ENCODE measurements at regions not wholly inside any gene's neighbourhood (a gene's known extent, or its start where the extent isn't known, plus 50 kb on each side); places are given as distances from the start of the nearest gene placed in this dataset.

- Histone ChIP-seq H3K4me3 (ENCODE audit: low read length) (no peak overlapping the region), H3K4me1 (ENCODE audit: control insufficient read depth, insufficient read depth, low read length) (no peaks in the 10 kb centered on the region), H3K27ac (ENCODE audit: low read depth, low read length) (no peak overlapping the region), H3K9ac (ENCODE audit: low read length) (no peak overlapping the region), H3K36me3 (ENCODE audit: control insufficient read depth, insufficient read depth, low read length) (peaks cover 4% of the 10 kb centered on the region), H3K27me3 (ENCODE audit: control insufficient read depth, insufficient read depth, low read length) (no peaks in the 10 kb centered on the region)
These were observed 156.1 kb downstream of the SEC14L1 start for GRCh38 chr17:77296769-77297409.

- Histone ChIP-seq H3K36me3 (ENCODE audit: control insufficient read depth, insufficient read depth, low read length) (peaks cover 4% of the 10 kb centered on the region), H3K27me3 (ENCODE audit: control insufficient read depth, insufficient read depth, low read length) (no peaks in the 10 kb centered on the region), H3K4me1 (ENCODE audit: control insufficient read depth, insufficient read depth, low read length) (no peaks in the 10 kb centered on the region), H3K4me3 (ENCODE audit: low read length) (no peak overlapping the region), H3K27ac (ENCODE audit: low read depth, low read length) (no peak overlapping the region), H3K9ac (ENCODE audit: low read length) (no peak overlapping the region)
These were observed 157.2 kb downstream of the SEC14L1 start for GRCh38 chr17:77297693-77298666.

- Histone ChIP-seq H3K9ac (ENCODE audit: low read length) (no peak overlapping the region), H3K27me3 (ENCODE audit: control insufficient read depth, insufficient read depth, low read length) (no peaks in the 10 kb centered on the region), H3K36me3 (ENCODE audit: control insufficient read depth, insufficient read depth, low read length) (peaks cover 4% of the 10 kb centered on the region), H3K4me3 (ENCODE audit: low read length) (no peak overlapping the region), H3K27ac (ENCODE audit: low read depth, low read length) (no peak overlapping the region), H3K4me1 (ENCODE audit: control insufficient read depth, insufficient read depth, low read length) (no peaks in the 10 kb centered on the region)
These were observed 158.0 kb downstream of the SEC14L1 start for GRCh38 chr17:77298811-77299210.

- Histone ChIP-seq H3K4me1 (ENCODE audit: control insufficient read depth, insufficient read depth, low read length) (no peaks in the 10 kb centered on the region), H3K9ac (ENCODE audit: low read length) (no peak overlapping the region), H3K27ac (ENCODE audit: low read depth, low read length) (no peak overlapping the region), H3K4me3 (ENCODE audit: low read length) (no peak overlapping the region), H3K36me3 (ENCODE audit: control insufficient read depth, insufficient read depth, low read length) (peaks cover 4% of the 10 kb centered on the region), H3K27me3 (ENCODE audit: control insufficient read depth, insufficient read depth, low read length) (no peaks in the 10 kb centered on the region)
These were observed 158.7 kb downstream of the SEC14L1 start for GRCh38 chr17:77299256-77300015.

- H3K9ac ChIP-seq (ENCODE audit: low read length), result no peak overlapping the region
- peaks cover 4% of the 10 kb centered on the region for H3K36me3 ChIP-seq (ENCODE audit: control insufficient read depth, insufficient read depth, low read length)
- H3K27ac ChIP-seq (ENCODE audit: low read depth, low read length), result no peak overlapping the region
These were observed 159.4 kb downstream of the SEC14L1 start for GRCh38 chr17:77300016-77300686.

GRCh38 chr17:77301694-77302266 lies 161.0 kb downstream of the SEC14L1 start:
- Histone ChIP-seq H3K9ac (ENCODE audit: low read length) (no peak overlapping the region), H3K4me1 (ENCODE audit: control insufficient read depth, insufficient read depth, low read length) (no peaks in the 10 kb centered on the region), H3K36me3 (ENCODE audit: control insufficient read depth, insufficient read depth, low read length) (no peaks in the 10 kb centered on the region), H3K4me3 (ENCODE audit: low read length) (no peak overlapping the region), H3K27me3 (ENCODE audit: control insufficient read depth, insufficient read depth, low read length) (no peaks in the 10 kb centered on the region), H3K27ac (ENCODE audit: low read depth, low read length) (no peak overlapping the region)

More at GRCh38 chr17:77300016-77300686, 159.4 kb downstream of the SEC14L1 start:
- Histone ChIP-seq H3K4me3 (ENCODE audit: low read length) (no peak overlapping the region), H3K4me1 (ENCODE audit: control insufficient read depth, insufficient read depth, low read length) (no peaks in the 10 kb centered on the region), H3K27me3 (ENCODE audit: control insufficient read depth, insufficient read depth, low read length) (no peaks in the 10 kb centered on the region)

- Histone ChIP-seq H3K27me3 (ENCODE audit: control insufficient read depth, insufficient read depth, low read length) (no peaks in the 10 kb centered on the region), H3K4me3 (ENCODE audit: low read length) (no peak overlapping the region), H3K9ac (ENCODE audit: low read length) (no peak overlapping the region), H3K36me3 (ENCODE audit: control insufficient read depth, insufficient read depth, low read length) (no peaks in the 10 kb centered on the region), H3K4me1 (ENCODE audit: control insufficient read depth, insufficient read depth, low read length) (no peaks in the 10 kb centered on the region), H3K27ac (ENCODE audit: low read depth, low read length) (no peak overlapping the region)
These were observed 161.9 kb downstream of the SEC14L1 start for GRCh38 chr17:77302682-77303081.

- no peaks in the 10 kb centered on the region for H3K27me3 ChIP-seq (ENCODE audit: control insufficient read depth, insufficient read depth, low read length)
- H3K9ac ChIP-seq (ENCODE audit: low read length), result no peak overlapping the region
- no peak overlapping the region for H3K27ac ChIP-seq (ENCODE audit: low read depth, low read length)
- H3K36me3 ChIP-seq (ENCODE audit: control insufficient read depth, insufficient read depth, low read length), result no peaks in the 10 kb centered on the region
- no peak overlapping the region for H3K4me3 ChIP-seq (ENCODE audit: low read length)
- H3K4me1 ChIP-seq (ENCODE audit: control insufficient read depth, insufficient read depth, low read length), result peaks cover 7% of the 10 kb centered on the region
These were observed 162.9 kb downstream of the SEC14L1 start for GRCh38 chr17:77303620-77304019.

GRCh38 chr17:77304051-77304745 lies 163.4 kb downstream of the SEC14L1 start:
- no peak overlapping the region for H3K4me3 ChIP-seq (ENCODE audit: low read length)
- H3K4me1 ChIP-seq (ENCODE audit: control insufficient read depth, insufficient read depth, low read length), result peaks cover 13% of the 10 kb centered on the region
- no peak overlapping the region for H3K9ac ChIP-seq (ENCODE audit: low read length)
- H3K27me3 ChIP-seq (ENCODE audit: control insufficient read depth, insufficient read depth, low read length), result no peaks in the 10 kb centered on the region
- no peak overlapping the region for H3K27ac ChIP-seq (ENCODE audit: low read depth, low read length)
- H3K36me3 ChIP-seq (ENCODE audit: control insufficient read depth, insufficient read depth, low read length), result no peaks in the 10 kb centered on the region

GRCh38 chr17:77304746-77305473 lies 164.1 kb downstream of the SEC14L1 start:
- Histone ChIP-seq H3K9ac (ENCODE audit: low read length) (no peak overlapping the region), H3K27ac (ENCODE audit: low read depth, low read length) (no peak overlapping the region), H3K27me3 (ENCODE audit: control insufficient read depth, insufficient read depth, low read length) (no peaks in the 10 kb centered on the region), H3K4me1 (ENCODE audit: control insufficient read depth, insufficient read depth, low read length) (peaks cover 16% of the 10 kb centered on the region), H3K36me3 (ENCODE audit: control insufficient read depth, insufficient read depth, low read length) (no peaks in the 10 kb centered on the region), H3K4me3 (ENCODE audit: low read length) (no peak overlapping the region)
